HG03066 (cell line): ENCODE measurements at regions not wholly inside any gene's neighbourhood (a gene's known extent, or its start where the extent isn't known, plus 50 kb on each side); places are given as distances from the start of the nearest gene placed in this dataset.

ENCODE experiments used
- ATAC-seq: cut with Tn5 transposase; IDR thresholded peaks from one replicate; pipeline ENCODE4 v1.9.1; 2021; ENCODE audit warnings: low read depth; ENCODE audit not compliant: unreplicated experiment

DNA sequence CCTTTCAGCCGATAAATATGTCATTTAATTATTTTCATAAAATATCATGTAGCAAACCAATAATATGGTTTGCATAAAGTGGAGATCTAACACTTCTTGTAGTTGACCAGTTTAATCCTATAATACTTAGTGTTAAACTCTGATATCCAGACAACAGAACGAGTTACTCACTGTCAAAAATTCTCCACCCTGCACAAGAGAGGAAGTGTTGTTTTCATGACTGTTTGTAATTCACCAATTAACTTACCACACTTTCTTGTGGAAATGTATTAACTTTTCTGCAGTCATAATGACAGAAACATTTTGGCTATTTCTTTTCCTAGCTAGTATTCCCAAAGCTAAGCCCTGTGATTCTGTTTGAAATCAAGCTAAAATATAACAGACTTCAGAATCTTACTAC, 555.3 kb upstream of the FTMT start:
- ATAC-seq = no peak

DNA sequence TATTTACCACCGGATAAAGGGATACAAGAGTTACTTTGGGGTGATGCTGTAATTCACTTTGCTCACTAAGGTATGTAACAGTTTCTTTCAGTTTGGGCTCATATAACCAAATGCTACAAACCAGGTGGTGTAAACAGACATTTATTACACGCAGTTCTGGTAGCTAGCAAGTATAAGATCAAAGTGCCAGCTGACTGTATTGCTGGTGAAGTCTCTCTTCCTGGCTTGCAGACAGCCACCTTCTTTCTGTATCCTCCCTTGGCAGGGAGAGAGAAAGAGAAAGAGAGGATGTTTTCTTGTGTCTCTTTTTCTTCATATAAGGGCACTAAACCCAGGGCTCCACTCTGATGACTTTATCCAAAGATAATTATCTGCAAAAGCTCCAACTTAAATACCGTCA, 552.5 kb upstream of the FTMT start:
- ATAC-seq = no peak

DNA sequence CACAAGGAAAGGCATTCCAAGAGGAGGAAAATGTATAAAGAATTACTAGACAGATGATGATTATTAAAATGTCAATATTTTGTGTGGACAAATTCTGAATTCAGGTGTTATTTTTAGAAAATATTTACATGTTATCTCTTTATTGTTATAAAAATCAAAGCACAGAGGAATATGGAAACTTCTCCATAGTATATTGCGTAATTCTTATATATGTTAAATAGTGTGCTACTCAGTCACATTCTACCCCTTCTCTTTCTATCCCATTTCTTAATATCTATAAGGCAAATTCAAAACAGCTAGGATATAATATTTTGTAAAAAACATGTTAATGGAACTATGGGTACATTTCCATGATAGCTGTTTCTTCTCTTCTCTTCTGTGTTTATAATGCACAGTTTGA, 546.8 kb upstream of the FTMT start:
- no peak for ATAC-seq

DNA sequence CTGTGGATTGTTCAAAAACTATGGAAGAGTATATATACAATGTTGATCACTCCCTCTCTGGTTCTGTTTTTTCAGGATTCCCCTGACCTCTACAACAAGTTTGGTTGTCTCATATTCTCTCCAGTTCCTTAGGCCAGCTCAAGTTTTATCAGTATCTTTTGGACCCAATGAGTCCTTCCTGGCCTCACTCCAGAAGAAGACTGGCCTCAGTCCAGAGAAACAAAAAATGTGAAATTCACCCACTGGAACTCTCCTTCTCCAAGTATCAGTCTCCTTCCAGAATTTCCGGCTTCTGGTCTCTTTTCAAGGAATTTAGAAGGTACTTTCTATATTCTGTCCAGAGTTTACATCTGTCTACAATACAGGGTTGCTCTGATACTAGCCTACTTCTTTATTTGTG, 537.8 kb upstream of the FTMT start:
- ATAC-seq = no peak

DNA sequence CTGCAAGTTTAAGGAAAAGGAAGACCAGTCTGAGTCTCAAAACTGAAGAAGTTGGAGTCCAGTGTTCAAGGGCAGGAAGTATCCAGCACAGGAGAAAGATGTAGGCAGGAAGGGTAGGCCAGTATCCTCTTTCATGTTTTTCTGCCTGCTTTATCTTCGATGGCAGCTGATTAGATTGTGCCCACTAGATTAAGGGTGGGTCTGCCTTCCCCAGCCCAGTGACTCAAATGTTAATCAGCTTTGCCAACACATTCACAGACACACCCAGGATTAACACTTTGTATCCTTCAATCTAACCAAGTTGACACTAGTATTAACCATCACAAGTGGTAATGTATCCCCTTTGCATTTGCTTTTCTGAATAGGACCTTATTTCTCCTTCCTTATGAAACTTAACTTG, 535.9 kb upstream of the FTMT start:
- no peak for ATAC-seq

DNA sequence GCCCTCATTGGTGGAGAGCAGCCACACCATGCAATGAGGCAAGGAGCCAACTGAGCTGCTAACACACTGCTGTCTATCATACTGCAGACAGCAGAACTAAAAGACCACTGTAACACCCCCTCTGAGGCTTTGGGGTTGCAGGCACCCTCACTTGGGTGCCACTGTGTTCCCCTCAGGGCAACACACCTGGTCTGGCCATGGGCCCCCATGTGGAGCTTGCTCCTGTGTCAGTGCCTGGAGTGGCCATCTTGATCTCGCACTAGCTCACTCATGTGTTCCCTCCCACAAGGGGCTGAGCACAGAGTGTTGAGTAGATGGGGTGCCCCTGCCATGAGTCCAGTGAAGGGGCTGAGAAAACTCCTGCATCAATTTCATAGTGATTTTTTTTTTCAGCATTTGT, 532.4 kb upstream of the FTMT start:
- ATAC-seq = no peak

DNA sequence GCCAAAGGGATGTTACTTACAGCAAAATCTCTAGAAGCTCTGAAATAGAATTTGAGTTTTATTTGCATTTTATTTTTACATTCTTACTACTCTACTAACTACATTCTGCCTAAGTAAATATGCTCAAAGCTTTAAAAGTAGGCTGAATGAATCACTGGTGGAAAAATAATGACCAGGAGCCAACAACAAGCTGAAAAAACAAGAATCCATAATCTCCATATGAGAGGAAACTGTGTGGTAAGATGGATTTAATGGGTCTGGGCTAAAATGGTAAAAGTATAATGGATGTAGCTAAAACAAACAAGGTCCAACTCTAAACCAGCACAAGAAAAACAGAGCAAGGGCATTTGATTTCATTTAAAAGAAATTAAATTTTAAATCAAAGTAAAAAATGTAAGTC, 525.8 kb upstream of the FTMT start:
- no peak for ATAC-seq

DNA sequence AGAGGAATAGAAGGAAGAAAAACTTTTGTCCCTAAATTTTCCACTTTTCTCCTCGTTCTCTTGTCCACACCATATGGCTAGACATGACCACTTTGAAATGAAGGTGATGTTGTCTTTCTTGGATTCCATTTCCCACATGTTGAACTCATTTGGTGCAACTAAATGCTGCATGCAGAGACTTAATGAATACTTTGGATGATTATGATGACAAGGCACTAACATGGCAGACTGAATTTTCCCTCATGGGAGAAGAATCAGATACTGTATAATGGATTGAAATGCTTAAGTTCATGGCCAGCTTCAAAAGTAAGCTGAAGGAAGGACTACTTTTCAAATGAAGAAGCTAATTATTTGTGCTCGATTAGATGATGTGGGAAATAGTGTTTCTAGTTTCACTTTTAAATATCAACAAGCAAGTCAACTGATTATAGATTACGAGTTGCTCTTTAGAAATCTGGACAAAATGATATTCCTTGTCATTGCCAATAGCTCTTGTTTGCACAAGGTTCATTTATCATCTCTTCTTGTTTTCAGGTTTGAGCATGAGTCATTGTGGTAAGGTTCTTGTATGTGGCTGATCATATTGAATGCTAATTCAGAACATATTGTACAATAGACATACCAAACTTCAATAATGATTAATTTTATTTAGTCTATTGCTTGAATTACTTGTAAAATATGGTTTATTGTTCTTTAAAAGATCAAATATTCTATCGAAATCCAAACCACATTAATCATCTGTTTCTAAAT, 501.3 kb upstream of the FTMT start:
- no peak for ATAC-seq

DNA sequence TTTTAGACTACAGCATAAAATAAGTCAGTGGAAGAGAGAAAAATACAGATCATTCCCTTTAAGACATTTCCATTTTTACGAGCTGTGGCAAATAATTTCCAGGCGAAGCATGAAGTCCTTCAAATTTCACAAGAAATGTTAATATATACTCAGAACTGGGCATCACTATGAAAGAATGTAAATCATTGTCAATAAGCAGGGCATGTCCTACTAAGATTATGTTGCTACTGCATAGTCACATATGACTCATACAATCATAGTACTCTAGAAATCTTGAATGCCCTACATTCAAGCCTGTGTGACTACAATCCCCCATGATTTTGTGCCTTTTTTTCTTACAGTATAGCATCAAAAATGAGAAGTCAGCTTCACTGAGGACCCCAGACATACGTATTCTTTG, 485.2 kb upstream of the FTMT start:
- ATAC-seq = no peak

DNA sequence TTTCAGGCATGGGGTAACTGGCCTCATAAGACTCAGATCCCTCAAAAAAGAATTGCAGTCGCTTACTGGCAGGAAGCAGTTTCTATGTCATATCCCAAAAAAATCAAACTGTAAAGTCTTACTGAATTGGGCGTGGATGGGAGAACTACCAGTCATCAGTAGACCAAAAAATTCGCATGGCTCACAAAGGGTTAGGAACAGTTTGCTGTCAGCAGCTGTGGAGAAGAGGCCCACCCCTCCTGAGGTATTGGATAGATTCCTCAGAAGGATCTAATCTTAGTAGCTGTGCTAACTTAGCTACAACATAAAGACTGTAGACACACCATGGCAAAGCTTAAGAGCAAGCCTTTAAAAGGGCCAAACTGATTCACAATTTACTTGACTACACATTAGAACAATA, 478.3 kb upstream of the FTMT start:
- no peak for ATAC-seq

DNA sequence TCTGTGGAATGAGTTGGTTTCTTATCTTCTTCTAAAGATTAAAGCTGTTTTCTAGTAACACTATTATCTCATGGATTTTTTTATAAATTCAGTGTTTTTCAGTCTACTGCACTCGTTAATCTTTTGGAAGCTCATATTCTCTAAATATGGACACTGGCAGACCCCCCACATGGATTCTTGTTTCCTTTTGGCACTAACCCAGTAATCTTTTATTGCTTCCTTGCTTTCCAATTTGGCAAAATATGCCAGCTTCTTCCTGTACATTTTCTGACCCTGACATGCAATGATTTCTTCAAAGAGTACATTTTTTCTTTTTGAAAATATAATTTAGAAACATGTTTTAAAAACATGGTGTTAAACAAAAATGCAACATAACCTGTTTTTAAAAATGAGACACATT, 474.2 kb upstream of the FTMT start:
- ATAC-seq = no peak

DNA sequence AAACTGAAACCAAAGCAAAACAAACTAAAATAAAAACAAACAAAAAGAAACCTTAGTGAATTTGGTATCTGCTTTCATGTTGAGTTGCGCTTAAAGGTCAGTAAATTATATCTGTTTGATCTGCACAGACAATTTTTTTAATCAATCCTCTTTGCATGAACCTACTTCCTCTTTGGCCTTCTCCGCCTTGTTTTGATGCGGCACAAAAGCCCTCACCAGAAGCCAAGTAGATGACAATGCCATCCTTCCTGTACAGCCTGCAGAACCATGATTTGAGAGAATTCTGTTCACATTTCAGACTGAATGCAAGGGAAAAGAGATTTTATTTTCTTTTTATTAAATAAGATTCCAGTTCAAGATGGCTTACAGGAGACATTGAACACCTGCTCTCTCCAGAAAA, 473.6 kb upstream of the FTMT start:
- no peak for ATAC-seq

DNA sequence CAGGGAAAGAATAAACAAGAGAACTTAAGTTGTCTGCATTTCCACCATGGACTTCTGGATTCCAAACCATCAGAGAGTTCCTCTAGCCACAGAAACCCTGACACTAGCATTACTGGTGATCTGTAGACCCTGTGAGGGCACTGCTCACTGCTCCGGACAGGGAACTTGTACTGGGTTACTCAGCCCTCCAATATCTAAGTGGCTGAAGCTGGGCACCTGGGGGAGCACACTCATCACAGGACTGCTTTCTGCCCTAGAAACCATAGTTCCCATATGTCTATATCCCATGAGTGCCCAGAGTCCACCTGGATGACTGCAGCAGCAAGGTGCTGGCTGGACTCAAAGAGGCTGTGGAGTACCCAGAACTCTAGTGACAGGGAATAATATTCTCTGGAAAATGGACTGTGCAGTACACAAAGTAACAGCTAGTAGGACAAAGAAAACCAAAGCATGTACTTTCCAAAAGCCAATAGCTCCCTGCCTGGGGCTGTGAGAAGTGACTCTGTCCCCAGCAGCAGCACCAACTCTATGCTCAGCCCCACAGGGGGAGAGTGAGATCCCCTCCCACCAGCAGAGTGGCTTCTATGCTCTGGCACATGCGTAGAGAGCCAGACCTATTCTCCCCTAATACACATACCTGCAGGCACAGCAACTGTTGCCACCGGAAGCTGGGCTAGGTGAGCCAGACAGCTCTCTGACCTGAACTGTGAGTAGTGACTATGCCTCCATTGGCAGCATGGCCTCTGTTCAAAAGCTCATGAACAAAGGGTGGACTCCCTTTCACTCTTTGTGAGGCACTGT, 472.9 kb upstream of the FTMT start:
- no peak for ATAC-seq

DNA sequence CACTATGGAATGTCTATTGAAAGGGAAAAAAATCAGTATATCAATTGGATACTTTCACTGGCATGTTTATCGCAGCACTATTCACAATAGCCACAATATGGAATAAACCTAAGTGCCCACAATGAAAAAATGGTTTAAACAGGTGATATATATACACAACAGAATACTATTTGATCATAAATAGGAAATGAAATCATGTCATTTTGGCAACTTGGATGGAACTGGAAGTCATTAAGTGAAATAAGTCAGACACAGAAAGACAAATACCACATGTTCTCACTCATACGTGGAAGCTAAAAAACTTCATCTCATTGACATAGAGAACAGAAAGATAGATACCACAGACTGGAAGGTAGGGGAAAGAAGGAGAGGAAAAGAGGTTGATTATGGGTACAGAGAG, 471.6 kb upstream of the FTMT start:
- no peak for ATAC-seq

DNA sequence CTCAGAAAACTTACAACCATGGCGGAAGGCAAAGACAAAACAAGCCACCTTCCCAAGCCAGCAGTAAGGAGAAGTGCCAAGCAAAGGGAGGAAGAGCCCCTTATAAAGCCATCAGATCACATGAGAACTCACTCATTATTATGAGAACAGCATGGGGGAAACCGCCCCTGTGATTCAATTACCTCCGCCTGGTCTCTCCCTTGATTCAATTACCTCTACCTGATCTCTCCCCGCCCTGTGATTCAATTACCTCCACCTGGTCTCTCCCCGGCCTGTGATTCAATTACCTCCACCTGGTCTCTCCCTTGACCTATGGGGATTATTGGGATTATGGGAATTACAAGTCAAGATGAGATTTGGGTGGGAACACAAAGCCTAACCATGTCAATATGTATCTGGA, 467.3 kb upstream of the FTMT start:
- no peak for ATAC-seq

DNA sequence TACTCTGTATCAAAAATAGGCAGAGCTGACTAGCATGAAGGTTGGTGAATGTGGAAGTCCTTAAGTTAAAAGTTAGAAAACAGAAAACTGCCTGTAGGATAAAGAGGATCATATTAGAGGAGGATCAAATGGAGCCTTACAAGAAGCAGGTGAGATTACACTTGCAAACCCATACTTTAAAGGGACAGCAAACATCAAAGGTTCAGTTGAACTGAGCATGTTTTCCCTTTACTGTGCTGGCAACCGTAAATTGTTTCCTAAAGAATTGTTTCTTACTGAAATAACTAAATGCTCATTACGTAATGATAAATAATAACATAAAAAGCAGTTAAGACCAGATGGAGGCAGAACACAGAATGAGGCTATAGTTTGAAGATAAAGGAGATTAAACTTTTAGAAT, 465.3 kb upstream of the FTMT start:
- ATAC-seq = no peak

DNA sequence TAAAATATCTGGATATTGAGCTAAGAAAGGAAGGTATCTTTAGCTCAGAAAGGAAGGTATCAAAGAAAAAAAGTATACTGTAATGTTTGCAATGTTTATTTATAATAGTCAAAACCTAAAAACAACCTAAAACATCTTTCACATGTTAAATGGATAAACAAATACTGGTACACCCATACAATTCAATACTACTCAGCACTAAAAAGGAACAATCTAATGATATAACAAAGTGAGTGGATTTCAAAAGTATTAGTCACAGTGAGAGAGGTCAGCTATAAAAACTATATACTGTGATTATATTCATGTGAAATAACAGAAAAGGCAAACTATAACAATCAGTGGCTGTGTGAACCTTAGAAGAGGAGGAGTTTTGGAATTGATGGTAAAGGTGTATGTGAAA, 455.0 kb upstream of the FTMT start:
- ATAC-seq = no peak

DNA sequence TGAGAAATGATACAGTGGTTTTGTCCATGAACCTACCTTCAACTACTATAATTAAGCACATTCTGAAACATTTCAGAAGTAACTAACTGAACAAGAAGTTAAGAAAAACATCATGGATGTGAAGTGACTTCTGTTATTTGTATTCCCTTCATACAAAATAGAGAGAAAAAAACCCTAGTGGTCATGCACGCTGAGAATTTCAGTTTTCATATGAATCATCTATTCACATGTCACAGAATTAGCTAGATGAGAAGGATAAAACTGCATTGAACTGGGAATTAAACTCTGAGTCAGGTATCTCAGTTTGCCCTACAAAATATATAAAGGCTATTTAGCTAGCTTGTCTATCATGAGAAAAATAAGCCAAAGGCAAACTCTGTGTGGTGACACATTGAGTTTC, 451.8 kb upstream of the FTMT start:
- peak; percentile 65 for ATAC-seq

DNA sequence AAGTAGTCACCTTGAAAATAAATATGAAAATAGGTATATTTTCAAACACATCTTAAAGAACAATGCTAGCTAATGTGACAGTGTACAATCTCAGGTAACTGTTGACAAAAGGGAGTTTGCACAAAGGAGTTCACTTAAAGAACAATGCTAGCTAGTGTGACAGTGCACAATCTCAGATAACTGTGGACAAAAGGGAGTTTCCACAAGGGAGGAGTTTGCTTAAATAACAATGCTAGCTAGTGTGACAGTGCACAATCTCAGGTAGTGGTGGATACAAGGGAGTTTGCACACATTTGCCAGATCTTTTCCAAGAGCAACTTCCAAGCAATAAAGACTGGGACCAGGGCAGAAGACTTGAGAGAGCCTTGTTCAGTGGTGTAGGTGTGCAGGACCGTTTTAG, 442.9 kb upstream of the FTMT start:
- no peak for ATAC-seq

DNA sequence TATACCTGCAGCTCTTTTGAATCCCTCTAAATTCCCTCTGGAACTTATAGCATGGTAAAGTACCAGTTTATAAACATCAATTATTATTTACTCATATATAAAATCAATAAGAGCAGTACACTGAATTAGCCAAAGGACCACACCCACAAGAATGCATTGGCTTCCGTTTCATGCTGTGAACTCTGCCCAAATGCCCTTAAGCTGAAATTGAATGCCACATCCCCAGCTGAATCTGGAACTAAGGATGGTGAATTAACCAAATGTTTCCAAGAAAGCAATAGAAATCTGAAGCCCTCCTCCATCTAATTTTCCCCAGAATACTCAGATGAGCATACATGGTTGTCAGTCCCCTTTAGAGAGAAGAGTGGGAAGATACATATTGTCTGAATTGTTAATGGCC, 436.4 kb upstream of the FTMT start:
- no peak for ATAC-seq

DNA sequence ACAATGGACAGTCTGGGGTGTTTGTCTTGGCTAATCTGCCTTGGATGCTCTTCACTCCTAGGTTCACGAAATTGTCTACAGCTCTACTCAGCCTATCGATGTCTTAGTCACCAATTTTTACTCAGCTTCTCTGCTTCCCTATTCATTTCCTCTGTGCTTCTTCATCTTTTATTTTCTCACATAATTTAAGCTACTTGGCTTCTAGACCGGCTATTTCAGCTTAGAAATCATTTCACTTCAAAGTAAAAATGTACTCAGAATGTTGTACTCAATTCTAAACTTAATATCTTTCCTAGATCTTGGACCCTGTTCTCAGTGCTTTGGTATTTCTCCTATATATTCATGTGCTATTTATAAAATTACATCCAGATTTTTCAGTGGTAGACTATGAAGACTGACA, 430.0 kb upstream of the FTMT start:
- no peak for ATAC-seq

DNA sequence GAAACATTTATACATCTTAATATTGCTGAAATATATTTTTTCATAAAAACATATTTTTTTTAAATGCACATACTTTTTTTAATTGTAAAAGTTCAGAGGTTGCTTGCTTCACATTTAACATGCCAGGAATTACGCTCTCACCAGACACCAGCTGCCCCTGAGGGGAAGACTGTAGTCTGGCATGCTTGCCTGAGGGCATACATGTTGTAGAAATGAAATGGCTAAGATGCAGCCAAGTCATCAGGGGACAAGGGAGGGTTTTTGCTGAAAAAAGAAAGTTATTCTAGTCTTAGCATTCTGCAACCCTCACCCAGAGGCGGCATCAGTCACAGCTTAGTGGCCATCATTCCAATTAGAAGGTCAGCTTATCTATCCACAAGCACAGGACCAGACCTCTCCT, 426.7 kb upstream of the FTMT start:
- no peak for ATAC-seq
